Kasumi-1 (cell line): ENCODE measurements at regions not wholly inside any gene's neighbourhood (a gene's known extent, or its start where the extent isn't known, plus 50 kb on each side); places are given as distances from the start of the nearest gene placed in this dataset.

Experiments used
- DNase-seq, 2 experiments: peaks; one replicate each; lab custom pipeline; 2025; lab: John Stamatoyannopoulos, UW

- DNase-seq = no peak
These were observed 652.3 kb upstream of the FTMT start for GRCh38 chr5:121199216-121199999.

- DNase-seq = no peak
These were observed 633.6 kb upstream of the FTMT start for GRCh38 chr5:121218086-121218485.

- DNase-seq = no peak
These were observed 630.2 kb upstream of the FTMT start for GRCh38 chr5:121221483-121221882.

GRCh38 chr5:121226765-121227164, 624.9 kb upstream of the FTMT start:
- no peak for DNase-seq

- no peak for DNase-seq
These were observed 611.7 kb upstream of the FTMT start for GRCh38 chr5:121239951-121240350.

GRCh38 chr5:121246971-121247370, 604.7 kb upstream of the FTMT start:
- DNase-seq = peak in 1 of 2 experiments; percentile 13

- DNase-seq = no peak
These were observed 599.7 kb upstream of the FTMT start for GRCh38 chr5:121251954-121252353.

- DNase-seq = peak; percentile 86 to 92
These were observed 594.1 kb upstream of the FTMT start for GRCh38 chr5:121257621-121258020.

- no peak for DNase-seq
These were observed 588.2 kb upstream of the FTMT start for GRCh38 chr5:121263456-121263855.

- DNase-seq = no peak
These were observed 587.1 kb upstream of the FTMT start for GRCh38 chr5:121264605-121265004.

GRCh38 chr5:121271546-121271945, 580.1 kb upstream of the FTMT start:
- DNase-seq = no peak

- peak; percentile 42 to 43 for DNase-seq
These were observed 577.7 kb upstream of the FTMT start for GRCh38 chr5:121273833-121274433.

- no peak for DNase-seq
These were observed 571.9 kb upstream of the FTMT start for GRCh38 chr5:121279801-121280200.

- peak in 1 of 2 experiments; percentile 15 for DNase-seq
These were observed 565.7 kb upstream of the FTMT start for GRCh38 chr5:121285801-121286521.

- DNase-seq = peak; percentile 60 to 69
These were observed 562.9 kb upstream of the FTMT start for GRCh38 chr5:121288781-121289180.

- DNase-seq = peak; percentile 91
These were observed 559.0 kb upstream of the FTMT start for GRCh38 chr5:121292664-121293063.

- DNase-seq = peak; percentile 63 to 70
These were observed 555.3 kb upstream of the FTMT start for GRCh38 chr5:121296356-121296755.

- no peak for DNase-seq
These were observed 552.5 kb upstream of the FTMT start for GRCh38 chr5:121299153-121299552.

- no peak for DNase-seq
These were observed 546.8 kb upstream of the FTMT start for GRCh38 chr5:121304838-121305237.

- DNase-seq = no peak
These were observed 537.8 kb upstream of the FTMT start for GRCh38 chr5:121313886-121314285.

- DNase-seq = no peak
These were observed 535.9 kb upstream of the FTMT start for GRCh38 chr5:121315786-121316185.

- no peak for DNase-seq
These were observed 532.4 kb upstream of the FTMT start for GRCh38 chr5:121319292-121319691.

GRCh38 chr5:121325930-121326329, 525.8 kb upstream of the FTMT start:
- DNase-seq = no peak
